Muscle of back (tissue), 3 donors: ENCODE measurements at regions not wholly inside any gene's neighbourhood (a gene's known extent, or its start where the extent isn't known, plus 50 kb on each side); places are given as distances from the start of the nearest gene placed in this dataset.

Experiments
- DNase-seq, 3 donors: peaks; one replicate each; pipeline versions ENCODE4 v3.0.0 to v3.0.0-alpha.2; 2013

DNA sequence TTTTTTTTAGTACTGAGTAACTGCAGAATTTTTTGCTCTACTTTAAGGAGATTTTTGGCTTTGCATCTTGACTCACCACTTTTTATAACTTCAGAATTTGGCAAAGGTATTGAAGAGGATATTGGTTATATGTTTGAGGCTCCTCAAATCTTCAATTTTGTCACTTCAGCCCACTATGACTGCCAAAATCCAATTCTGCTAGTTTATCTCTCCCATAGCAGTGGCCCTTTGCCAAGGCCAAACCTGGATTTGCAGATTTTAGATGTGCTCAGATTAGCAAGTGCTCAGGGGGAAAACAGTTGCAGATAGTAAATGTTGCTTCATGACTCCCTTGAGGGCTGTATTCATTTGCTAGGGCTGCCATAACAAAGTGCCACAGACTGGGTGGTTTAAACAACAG lies 427.5 kb downstream of the ADRA2A start:
- no peak for DNase-seq

DNA sequence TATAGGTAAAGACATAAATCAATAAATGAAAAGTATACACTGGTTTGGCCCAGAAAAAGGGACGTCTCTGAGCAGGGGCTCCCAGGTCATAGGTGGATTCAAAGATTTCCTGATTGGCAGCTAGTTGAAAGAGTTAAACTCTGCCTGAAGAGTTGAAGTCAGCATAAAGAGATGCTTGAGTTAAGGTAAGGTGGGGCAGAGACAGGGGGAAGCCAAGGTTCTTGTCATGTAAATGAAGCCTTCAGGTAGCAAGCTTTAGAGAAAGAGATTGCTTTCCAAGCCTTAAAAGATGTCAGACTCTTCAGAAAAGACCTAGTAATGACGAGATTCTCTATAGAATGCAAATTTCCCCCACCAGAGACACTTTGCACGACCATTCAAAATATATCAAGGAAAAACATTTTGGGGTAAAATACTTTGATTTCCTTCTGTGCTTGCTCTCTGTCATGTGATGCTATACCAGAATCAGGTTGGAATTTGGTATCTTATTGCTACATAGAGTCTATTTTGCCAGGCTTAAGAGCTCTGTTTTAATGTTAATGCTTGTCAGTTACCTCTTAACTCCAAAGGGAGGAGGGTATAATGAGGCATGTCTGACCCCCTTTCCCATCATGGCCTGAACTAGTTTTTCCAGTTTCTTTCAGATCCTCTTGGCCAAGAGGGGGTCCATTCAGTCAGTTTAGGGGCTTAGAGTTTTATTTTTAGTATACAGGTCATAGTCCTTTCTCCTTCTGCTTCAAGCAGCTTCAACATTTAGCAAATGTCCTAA lies 429.6 kb downstream of the ADRA2A start:
- DNase-seq: no peak

DNA sequence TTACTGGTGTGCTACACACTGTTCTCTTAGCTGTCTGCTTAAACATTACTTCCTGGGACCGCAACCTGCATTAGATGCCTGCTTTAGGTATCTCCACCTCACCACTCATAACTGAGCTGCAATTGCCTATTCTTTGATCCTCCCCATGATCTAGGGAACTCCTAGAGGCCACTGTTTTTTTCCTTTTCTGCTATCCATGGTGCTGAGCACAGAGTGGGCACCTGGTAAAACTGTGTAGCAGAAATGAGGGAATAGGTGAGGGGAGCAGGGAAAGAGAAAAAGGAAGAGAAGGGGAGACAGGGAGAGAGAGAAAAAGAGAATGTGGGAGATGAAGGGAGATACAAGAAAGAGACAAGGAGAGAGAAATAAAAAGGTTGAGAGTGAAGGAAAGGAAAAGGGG lies 434.9 kb downstream of the ADRA2A start:
- DNase-seq: peak in 1 of 3 donors; percentile 6

DNA sequence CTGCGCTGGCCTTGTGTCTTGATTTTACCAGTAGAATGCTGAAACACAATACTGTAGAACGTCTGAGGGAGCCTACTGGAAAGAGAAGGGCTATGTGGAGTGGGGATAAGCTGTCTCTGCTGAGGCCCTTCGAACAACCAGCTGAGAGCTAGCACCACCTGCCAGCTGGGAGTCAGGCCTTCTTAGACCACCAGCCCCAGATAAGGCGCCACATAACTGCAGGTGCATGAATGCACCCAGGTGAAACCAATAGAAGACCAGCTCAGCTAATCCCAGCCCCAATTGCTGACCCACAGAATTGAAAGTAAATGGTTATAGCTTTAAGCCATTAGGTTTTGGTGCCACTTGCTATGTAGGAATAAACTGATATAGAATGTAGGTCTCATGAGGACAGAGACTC lies 438.4 kb downstream of the ADRA2A start:
- no peak for DNase-seq

DNA sequence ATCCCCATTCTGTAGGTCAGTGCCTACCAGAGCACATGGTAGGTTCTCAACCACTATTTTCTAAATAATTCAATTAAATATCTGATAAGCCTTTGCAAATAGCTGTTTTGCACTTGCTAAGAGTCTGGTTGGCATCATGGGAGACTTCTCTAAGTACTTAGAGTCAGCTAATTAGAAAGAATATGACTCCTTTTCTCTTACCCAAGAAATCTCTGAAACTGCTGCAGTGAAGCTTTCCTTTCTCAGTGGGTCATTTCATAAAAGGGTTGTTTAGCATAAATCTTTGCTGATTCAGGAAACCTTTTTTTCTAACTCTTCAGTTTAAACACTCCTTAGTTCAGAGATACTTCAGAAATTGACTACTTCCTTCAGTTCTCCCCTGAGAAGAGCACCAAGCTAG lies 438.9 kb downstream of the ADRA2A start:
- DNase-seq: no peak

DNA sequence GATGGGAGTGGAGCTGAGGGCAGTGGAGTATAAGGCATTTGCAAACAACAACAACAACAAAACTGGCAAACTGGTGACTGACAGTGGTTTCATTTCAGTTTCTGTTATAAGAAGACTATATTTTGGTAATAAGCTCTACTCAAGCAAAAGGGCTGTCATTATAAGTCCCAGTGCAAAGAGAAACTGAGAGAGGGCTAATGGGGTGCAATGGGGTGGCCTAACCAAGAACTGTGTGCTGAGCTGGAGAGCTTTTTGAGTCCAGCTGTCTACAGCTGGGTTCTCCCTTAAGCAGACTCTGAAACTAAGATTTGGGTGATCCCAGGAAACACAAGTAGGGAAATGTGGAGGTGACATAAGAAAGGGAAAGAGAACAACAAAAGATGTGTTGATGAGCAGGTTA lies 439.3 kb downstream of the ADRA2A start:
- DNase-seq: no peak

DNA sequence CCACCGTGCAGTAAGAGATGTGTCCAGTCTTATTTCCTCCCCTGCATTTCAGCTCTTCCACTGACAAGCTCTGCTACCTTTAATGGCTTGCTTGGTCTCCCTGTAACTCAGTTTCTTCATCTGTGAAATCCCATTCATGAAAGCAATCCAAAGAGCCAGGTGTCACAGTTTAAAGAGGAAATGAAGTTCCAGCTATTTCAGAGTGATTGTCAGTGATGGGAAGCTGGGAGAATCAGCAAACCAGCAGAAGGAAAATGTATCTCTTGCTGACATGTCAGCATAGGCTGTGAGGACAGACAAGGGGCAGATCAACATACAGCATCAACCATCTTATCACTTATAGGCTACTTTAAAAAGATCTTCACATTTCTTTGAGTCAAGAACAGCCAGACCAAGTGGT lies 445.3 kb downstream of the ADRA2A start:
- DNase-seq: no peak

DNA sequence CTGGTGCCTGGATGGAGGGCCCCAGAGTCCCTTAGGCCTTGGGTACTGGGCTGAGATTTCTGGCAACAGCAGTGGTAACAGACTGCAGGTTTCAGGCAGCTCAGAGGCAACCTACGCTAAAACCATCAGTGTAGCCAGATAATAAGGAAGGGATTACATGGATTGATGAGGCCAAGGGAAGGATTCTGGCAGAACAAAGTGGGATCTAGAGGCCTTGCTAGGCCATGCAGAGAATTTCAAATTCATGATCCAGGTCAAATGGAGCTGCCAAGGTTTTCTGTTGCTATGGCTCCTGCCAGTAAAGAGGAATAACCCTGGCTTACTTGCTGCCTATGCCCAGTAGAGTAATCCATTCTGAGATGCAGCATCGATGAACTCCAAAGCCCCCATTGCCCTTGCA lies 445.7 kb downstream of the ADRA2A start:
- no peak for DNase-seq

DNA sequence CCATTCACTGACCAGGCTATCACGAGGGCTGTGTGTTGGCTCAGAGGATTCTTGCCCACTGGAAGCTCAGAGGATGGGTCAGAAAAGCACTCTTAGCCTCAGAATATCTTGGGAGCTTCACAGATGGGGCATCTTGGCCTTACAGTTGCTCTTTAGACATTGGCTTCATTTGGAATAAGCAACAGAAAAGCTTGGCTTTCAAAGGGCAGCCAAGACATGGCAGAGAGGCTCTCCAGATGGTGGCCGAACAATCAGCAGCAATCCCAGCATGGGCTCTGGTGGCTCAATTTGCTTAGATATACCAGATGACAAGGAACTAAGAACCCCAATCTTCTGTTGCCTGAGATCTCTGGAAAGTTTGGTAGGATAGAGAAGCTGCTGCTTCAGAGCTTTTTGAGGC lies 446.2 kb downstream of the ADRA2A start:
- DNase-seq: no peak

DNA sequence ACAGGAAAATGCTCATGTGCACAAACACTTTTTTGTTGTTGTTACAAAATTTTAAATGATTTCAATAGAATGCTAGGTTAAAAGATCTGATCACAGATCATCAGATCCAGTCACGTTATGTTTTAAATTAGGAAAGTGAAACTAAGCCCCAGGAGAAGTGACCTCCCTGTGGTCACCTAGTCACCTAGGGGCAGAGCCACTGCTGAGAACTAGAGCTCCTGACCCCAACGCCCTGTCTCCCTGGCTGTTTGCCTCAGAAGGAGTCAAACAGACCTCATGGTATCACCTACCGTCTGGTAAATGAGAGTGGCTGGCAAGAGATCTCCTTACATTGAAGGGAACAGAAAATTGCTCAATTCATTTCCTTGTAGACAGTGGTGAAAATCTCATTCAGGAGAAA lies 447.3 kb downstream of the ADRA2A start:
- DNase-seq: no peak

DNA sequence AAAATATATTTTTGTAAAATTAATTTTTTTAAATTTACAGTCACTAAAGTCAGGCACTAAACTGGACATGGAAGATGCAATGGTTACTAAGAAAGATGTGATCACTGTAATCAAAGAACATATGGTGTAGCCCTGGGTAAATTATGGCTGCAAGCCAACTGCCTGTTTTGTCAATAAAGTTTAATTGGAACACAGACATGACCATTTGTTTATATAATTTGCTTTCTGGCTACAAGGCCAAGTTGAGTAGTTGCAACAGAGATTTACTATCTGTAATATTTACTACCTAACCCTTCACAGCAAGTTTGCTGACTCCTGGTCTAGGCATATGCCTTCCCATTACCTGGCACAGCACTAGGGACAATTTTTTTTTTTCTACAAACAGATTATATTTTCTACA lies 448.9 kb downstream of the ADRA2A start:
- no peak for DNase-seq

DNA sequence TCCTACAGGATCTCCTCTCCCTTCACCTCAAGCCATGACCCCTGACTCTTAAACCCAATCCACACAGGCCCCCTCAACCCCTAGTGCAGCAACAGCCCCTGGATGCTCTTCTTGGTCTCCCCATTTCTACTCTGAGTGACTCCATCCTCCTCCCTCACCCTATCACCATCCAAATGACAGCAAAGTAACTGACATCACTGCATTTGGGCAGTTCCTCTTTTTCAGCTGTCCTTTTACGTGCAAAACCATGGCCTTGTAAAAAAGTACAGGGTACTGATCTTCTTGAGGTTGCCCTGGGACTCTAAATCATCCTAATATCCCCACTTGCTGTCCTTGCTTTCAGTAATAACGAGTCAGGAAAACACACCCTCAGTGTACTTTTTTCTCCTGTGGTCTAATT lies 454.9 kb downstream of the ADRA2A start:
- no peak for DNase-seq

DNA sequence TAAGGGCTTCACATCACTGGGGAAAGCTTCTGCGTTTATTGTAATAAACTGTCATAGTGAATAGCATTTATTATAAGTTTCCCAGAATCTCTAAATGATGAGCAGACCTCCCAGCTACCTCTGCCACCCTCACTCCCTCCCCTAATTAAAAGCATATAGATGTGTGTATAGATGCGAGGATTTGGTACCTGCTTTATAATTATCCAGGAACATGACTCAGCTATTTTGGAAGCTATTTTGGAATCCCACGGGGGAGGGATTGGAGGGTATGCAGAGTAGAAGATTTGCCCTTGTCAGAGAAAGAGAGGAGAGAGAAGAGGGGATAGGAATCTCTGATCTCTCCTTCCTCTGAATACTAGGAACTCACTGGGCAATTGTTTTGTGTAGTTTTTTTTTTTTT lies 455.3 kb downstream of the ADRA2A start:
- DNase-seq: no peak

DNA sequence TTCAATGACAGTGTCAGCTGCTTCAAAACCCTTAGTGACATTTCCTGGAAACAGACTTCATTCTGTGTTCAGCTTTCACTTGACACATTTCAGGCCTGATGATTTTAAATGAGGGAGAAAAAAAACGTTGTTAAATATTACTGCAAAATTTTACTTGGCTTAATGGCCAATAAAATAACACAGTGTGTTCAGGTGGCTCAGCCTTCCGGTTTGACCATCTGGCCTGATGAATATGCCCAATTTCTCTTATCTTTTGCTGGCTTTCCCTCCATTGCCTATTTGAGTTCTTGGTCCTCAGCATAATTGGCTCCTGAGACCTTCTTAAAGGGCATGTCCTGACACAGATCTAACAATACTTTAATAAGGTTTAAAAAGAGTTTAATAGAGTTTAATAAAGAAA lies 462.4 kb downstream of the ADRA2A start:
- no peak for DNase-seq

DNA sequence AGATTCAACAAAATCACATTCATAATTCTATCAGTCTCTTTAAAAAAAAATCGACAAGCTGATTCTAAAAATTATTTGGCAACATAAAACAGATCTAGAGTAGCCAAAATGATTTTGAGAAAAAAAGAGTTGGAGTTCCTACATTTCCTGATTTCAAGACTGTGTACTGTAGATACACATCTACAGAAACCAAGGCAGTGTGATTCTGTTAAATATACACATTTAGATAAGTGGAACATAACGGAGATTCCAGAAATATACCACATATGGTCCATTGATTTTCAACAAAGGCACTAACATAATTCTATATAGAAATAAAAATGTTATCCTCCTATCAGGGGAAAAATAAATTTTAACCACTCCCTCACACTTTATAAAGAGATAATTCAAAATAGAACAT lies 467.0 kb downstream of the ADRA2A start:
- DNase-seq: no peak

DNA sequence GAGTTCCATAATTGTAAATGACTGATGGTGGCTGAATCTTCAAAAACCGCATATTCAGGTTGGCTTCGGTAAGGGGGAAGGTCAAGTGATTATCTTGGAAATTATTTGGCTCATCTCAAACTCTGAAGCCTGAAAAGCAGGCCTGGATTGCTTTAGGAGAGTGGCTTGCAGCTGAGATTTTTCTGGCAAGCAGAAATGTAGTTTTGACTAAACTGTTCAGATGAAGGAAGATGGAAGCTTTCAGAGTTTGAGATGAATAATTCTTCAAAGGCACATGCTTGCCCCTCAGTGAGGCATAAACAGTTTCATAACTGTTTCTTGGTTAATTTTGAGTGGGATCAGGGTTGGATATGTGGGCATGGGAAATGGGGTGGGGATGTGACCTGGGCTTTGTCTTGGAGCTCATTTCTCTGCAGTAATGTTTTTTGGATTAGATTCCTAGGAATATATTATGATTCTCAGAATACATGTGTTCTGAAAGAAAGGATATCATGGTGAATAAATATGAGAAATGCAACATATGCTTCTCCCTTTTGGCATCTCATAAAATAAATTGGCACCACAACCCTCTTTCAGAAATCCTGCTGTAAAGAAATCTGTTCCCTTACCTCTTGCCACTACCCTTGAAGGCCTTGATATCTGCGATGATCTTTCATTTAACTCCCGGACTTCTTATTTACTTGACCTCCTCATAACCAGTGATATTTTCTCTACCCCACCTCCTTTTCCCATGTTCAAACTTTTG lies 469.2 kb downstream of the ADRA2A start:
- DNase-seq: no peak

DNA sequence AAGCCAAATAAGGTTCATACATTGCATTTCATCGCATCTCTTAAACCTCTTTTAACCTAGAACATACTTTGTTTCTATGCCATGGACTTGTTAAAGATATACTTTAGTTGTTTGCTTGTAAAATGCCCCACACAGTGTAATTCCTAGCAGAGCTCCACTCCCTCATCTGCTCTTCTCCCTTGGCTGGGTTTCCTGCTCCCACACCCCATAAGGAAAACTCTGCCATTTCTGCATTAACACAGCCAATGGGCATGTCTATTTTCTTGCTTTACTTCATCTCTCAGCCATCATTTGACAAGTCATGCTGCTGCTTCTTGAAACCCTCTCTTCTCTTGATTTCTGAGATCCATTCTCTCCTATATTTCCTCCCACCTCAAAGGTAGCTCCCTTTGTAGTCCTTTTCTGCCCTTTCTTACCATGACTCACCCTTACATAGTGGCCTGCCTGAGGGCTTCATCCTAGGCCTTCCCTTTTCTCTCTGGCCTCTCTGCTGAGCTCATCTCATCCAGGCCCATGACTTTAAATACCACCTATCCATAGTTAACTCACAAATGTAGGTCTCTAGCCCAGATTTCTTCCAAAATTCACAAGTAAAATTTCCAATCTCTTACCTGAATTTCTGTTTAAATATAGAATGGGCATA lies 471.4 kb downstream of the ADRA2A start:
- no peak for DNase-seq

DNA sequence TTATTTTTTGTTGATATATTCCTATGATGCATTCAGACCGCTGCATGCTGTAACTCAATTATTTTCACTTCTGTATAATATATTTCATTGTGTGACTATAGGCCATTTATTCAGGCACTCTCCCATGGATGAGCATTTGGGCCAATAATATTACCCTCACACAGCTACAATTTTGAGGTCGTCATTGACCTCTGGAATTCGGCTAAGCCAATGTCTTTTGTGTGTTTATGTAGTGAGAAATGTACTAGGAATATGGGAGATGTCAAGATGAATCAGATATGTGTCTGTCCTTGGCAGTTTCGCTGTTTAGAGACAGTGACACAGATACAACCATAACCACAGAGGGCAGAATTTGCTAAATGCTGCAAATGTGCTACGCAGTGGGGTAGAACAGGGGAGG lies 474.2 kb downstream of the ADRA2A start:
- DNase-seq: no peak

DNA sequence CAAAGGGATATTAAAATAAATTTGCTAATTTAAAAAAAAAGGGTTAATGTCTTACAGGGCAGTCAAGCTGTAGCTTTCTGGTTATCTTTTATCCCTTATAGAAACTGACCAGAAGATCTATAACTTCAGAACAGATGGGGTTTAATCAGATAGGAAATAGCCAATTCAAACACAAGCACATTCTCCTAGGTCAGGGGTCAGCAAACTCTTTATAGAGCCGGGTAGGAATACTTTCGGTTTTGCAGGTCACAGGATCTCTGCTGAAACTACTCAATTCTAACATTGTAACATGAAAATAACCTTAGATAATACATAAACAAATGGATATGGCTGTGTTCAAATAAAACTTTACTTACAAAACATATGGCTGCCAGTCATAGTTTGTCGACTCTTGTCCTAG lies 479.8 kb downstream of the ADRA2A start:
- no peak for DNase-seq

DNA sequence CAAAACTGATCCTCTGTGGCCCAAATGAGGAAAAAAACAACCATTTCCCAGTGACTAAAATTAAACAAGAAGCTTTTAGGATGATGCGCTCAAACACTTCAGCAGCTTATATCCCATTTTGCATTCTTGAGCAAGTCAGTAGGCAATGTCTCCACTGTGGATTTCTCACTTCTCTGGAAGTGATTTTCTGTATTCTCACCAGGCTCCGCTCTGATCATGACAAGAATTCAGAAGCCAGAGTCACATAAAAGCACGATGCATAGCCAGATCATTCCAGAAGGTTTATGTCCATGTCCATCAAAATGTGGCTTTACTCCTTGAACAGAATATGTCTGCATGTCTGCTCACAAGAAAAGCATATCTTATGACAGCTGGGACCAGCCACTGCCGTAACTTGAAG lies 481.4 kb downstream of the ADRA2A start:
- no peak for DNase-seq

DNA sequence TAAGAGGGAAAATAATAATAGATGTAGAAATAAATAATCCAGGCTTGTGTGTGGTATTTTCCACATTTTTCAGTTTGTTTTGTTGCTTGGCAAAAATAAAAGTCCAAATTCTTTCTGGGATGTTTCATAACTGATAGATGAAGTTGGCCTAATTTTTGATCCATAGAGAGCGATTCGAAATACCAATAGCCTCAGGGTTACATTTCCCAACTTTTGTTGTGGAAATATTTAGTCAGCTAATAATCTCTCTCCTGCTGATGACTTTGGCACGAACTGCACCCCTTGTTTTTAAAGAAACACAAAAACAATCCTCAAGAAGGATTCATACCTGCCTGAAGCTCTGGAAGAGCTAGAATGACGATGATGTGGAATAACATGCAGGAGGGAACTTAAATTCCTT lies 483.2 kb downstream of the ADRA2A start:
- peak; percentile 43 to 79 (median 59) for DNase-seq

DNA sequence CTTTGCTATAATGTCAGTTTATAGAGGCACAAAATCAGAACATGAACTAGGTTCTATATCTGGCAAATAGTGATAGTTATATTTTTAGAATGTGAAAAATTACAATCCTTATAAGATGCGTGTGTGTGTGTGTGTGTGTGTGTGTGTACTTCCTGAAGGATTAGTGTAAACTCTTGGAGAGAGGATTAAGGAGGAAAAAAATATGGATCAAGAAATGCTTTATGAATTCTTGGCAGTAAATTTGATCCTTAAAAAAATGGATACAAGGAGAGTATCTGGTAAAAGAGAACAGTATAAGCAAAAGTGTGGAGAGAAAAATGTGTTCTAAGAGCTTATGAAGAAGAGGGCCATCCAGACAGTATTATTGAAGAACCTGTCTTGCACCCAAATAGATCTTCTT lies 484.3 kb downstream of the ADRA2A start:
- DNase-seq: no peak

DNA sequence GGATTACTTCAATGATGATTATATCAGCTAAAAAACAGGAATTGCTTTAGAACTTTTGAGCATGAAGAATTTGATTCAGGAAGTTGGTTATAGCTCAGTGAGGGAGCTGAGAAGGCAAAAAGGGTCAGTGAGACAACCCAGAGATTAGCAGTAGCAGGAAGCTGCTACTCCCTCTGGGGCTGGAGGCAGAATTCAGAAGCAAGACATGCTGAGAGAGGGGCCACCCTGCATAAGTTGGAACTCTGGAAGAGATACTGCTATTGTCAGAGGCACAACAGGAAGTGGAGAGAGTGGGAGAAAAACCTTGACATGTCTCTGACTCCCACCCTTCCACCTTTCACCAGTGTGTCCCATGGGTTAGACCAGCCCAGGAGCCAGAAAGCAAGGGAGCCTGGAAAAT lies 488.7 kb downstream of the ADRA2A start:
- DNase-seq: no peak
